K562 (cell line): ENCODE measurements at regions not wholly inside any gene's neighbourhood (a gene's known extent, or its start where the extent isn't known, plus 50 kb on each side); places are given as distances from the start of the nearest gene placed in this dataset.

Experiments used
- ATAC-seq: fragments of 200-7000 bp; cut with Tn5 transposase; 3 replicates; pipeline ENCODE4 v1.9.1; 2020; ENCODE audit warnings: moderate library complexity
- BruUV-seq: library from RNA; stranded (reverse); fragments of 400-500 nt; replicated peaks from 2 replicates; lab custom pipeline; 2021; lab: Mats Ljungman, UMichigan
- CTCF ChIA-PET: fragments of 300-600 bp; formaldehyde crosslinking; extraction: SDS; loops from one replicate; lab custom pipeline; 2021; ENCODE audit warnings: low intra/inter-chr PET ratio; lab: Yijun Ruan, JAX
- POLR2A ChIA-PET: fragments of 300-600, 350-650 bp; sonication (Branson Sonifier 250); formaldehyde crosslinking; extraction: SDS; loops from one replicate; lab custom pipeline; 2021; ENCODE audit warnings: antibody characterized with exemption, inconsistent platforms; lab: Yijun Ruan, JAX
- DNase-seq, 4 experiments: peaks; one replicate each; pipeline versions ENCODE4 v3.0.0 to v3.0.0-alpha.2; 2011 to 2018; ENCODE audit warnings: low spot score in 3 of 4, mixed read lengths in 3 of 4; ENCODE audit errors: extremely low read depth in 1 of 4
- FAIRE-seq: peaks from 2 replicates; lab custom pipeline; 2011; peaks lifted over from hg19 to GRCh38; lab: Jason Lieb, UNC
- H2AFZ ChIP-seq: 2 replicates; pipeline ENCODE4 v1.6.0; 2011; ENCODE audit warnings: low read depth, low read length, control low read depth, inconsistent platforms
- H3K27ac ChIP-seq: fragments of 200-600 bp; 3 replicates; pipeline ENCODE4 v1.8.0; 2011; ENCODE audit warnings: low read depth, mild to moderate bottlenecking, control low read depth, inconsistent platforms, low read length, moderate library complexity, mixed read lengths; ENCODE audit errors: extremely low read depth
- H3K27me3 ChIP-seq, 2 experiments: fragments of 300-600 bp in 1 of 2; 2 replicates in 1 of 2; 3 replicates in 1 of 2; pipeline versions ENCODE4 v1.6.0 to v1.8.0; 2011; ENCODE audit warnings: inconsistent platforms in 2 of 2, low read length in 2 of 2, mild to moderate bottlenecking in 1 of 2, mixed read lengths in 1 of 2, moderate library complexity in 1 of 2; ENCODE audit not compliant: control insufficient read depth in 2 of 2, insufficient read depth in 2 of 2
- H3K36me3 ChIP-seq: fragments of 300-600 bp; 3 replicates; pipeline ENCODE4 v1.8.0; 2011; ENCODE audit warnings: mild to moderate bottlenecking, low read length, inconsistent platforms; ENCODE audit not compliant: control insufficient read depth, insufficient read depth
- H3K4me1 ChIP-seq, 2 experiments: fragments of 200-600 bp in 1 of 2; replicated peaks in 1 of 2; 2 replicates in 1 of 2; 3 replicates in 1 of 2; pipeline versions ENCODE4 v1.5.1 to v1.8.0; 2011; ENCODE audit warnings: inconsistent platforms in 2 of 2, low read length in 2 of 2, mild to moderate bottlenecking in 1 of 2, mixed read lengths in 1 of 2, moderate library complexity in 1 of 2; ENCODE audit not compliant: control insufficient read depth in 2 of 2, insufficient read depth in 2 of 2
- H3K4me2 ChIP-seq: 2 replicates; pipeline ENCODE4 v1.6.1; 2011; ENCODE audit warnings: low read length, control low read depth, inconsistent platforms, mixed read lengths; ENCODE audit not compliant: insufficient read depth
- H3K4me3 ChIP-seq: fragments of 200-600 bp; sonication (generic), shearing (Covaris generic); 2 replicates; pipeline ENCODE4 v1.5.1; 2016; ENCODE audit warnings: control low read depth, inconsistent platforms
- H3K79me2 ChIP-seq: fragments of 200-600 bp; 3 replicates; pipeline ENCODE4 v1.8.0; 2011; ENCODE audit warnings: low read length, inconsistent platforms; ENCODE audit not compliant: control insufficient read depth, insufficient read depth
- H3K9ac ChIP-seq, 2 experiments: 2 replicates each; pipeline versions ENCODE4 v1.6.0 to v1.6.1; 2011; ENCODE audit warnings: low read depth in 2 of 2, low read length in 2 of 2, control low read depth in 1 of 2, inconsistent platforms in 1 of 2, mild to moderate bottlenecking in 1 of 2, mixed read lengths in 1 of 2; ENCODE audit not compliant: insufficient read depth in 1 of 2
- H3K9me1 ChIP-seq: one replicate; pipeline ENCODE4 v1.6.0; 2011; ENCODE audit warnings: inconsistent platforms, mild to moderate bottlenecking, low read length, moderate library complexity; ENCODE audit not compliant: control insufficient read depth, insufficient read depth
- H3K9me3 ChIP-seq: replicated peaks from 2 replicates; pipeline ENCODE4 v1.5.1; 2011; ENCODE audit warnings: low read depth, low read length, inconsistent platforms; ENCODE audit not compliant: control insufficient read depth, insufficient read depth
- H4K20me1 ChIP-seq: replicated peaks from 2 replicates; pipeline ENCODE4 v1.6.1; 2011; ENCODE audit warnings: low read length, inconsistent platforms, mixed read lengths; ENCODE audit not compliant: control insufficient read depth, insufficient read depth
- BACH1 ChIP-seq: fragments of 200-800 bp; sonication (Bioruptor generic); IDR thresholded peaks from 2 replicates; pipeline ENCODE4 v1.6.1; 2016; ENCODE audit warnings: missing genetic modification characterization, missing compliant biosample characterization
- BRD4 ChIP-seq: fragments of 200-600 bp; sonication (generic); IDR thresholded peaks from 2 replicates; pipeline ENCODE4 v1.6.1; 2017; ENCODE audit warnings: inconsistent platforms
- CSDE1 ChIP-seq, 2 experiments: fragments of 450-650 bp; IDR thresholded peaks; 2 replicates each; pipeline ENCODE4 v1.6.1; 2016; ENCODE audit warnings: mild to moderate bottlenecking in 1 of 2
- ID3 ChIP-seq, 2 experiments: fragments of 250-450 bp in 1 of 2; fragments of 450-650 bp in 1 of 2; sonication (Bioruptor Pico) in 1 of 2; IDR thresholded peaks; 2 replicates each; pipeline versions ENCODE4 v1.6.1 to v1.8.0; 2016 to 2021; ENCODE audit warnings: mild to moderate bottlenecking in 2 of 2, moderate library complexity in 2 of 2, missing compliant biosample characterization in 1 of 2, missing genetic modification characterization in 1 of 2
- MECOM ChIP-seq: fragments of 250-450 bp; sonication (Bioruptor Pico); IDR thresholded peaks from 2 replicates; pipeline ENCODE4 v1.8.0; 2022; ENCODE audit warnings: inconsistent platforms
- POLR2B ChIP-seq: fragments of 450-650 bp; IDR thresholded peaks from 2 replicates; pipeline ENCODE4 v1.6.1; 2018; ENCODE audit warnings: low read depth; ENCODE audit not compliant: partially characterized antibody
- RHOXF2B ChIP-seq: fragments of 250-450 bp; sonication (Bioruptor Pico); conservative IDR thresholded peaks from 2 replicates; pipeline ENCODE4 v1.5.1; 2021
- TAF7 ChIP-seq: fragments of 450-650 bp; IDR thresholded peaks from 2 replicates; pipeline ENCODE4 v1.6.1; 2016; ENCODE audit warnings: missing genetic modification characterization, missing compliant biosample characterization
- TFAM ChIP-seq: fragments of 250-450 bp; sonication (Bioruptor Pico); conservative IDR thresholded peaks from 2 replicates; pipeline ENCODE4 v1.5.0; 2021; ENCODE audit warnings: mild to moderate bottlenecking, moderate library complexity
- ZBTB17 ChIP-seq: fragments of 450-650 bp; formaldehyde crosslinking; IDR thresholded peaks from 2 replicates; pipeline ENCODE4 v1.4.0; 2020; ENCODE audit warnings: mild to moderate bottlenecking
- ZNF134 ChIP-seq: fragments of 250-450 bp; sonication (Bioruptor Pico); conservative IDR thresholded peaks from 2 replicates; pipeline ENCODE4 v1.4.0; 2020
- ZNF197 ChIP-seq: fragments of 200-800 bp; sonication (Bioruptor generic); IDR thresholded peaks from 2 replicates; pipeline ENCODE4 v1.6.1; 2016; ENCODE audit warnings: low read depth, missing genetic modification characterization, missing compliant biosample characterization
- ZNF583 ChIP-seq: fragments of 250-450 bp; sonication (Bioruptor Pico); IDR thresholded peaks from 2 replicates; pipeline ENCODE4 v1.4.0; 2020
- WGBS: fragments of 100-300 bp; shearing (Covaris generic); methylation state at CpG from one replicate; pipeline ENCODE4 v1.1.6; 2016; ENCODE audit warnings: low coverage, mixed read lengths; ENCODE audit not compliant: insufficient coverage; ENCODE audit errors: missing lambda C conversion rate; 5-methylcytosine and 5-hydroxymethylcytosine counted together
- in situ Hi-C: fragments of 300-500 bp; cut with MboI; formaldehyde crosslinking; loops from 4 replicates; pipeline ENCODE4 v1.15.0; 2018; ENCODE audit warnings: inconsistent platforms, mixed read lengths
- intact Hi-C: fragments of 100-400 bp; cut with micrococcal nuclease; formaldehyde crosslinking; loops from 2 replicates; pipeline ENCODE4 v1.14.2; 2022
- TF ChIP-seq, protein P1 (sequence below): fragments of 250-450 bp; sonication (Bioruptor Pico); IDR thresholded peaks from 2 replicates; pipeline ENCODE4 v1.5.1; 2021; ENCODE audit warnings: mild to moderate bottlenecking
- TF ChIP-seq, protein P2 (sequence below): sonication (generic); formaldehyde crosslinking; IDR thresholded peaks from 2 replicates; pipeline ENCODE4 v1.8.0; 2022; ENCODE audit warnings: missing genetic modification reagents, mild to moderate bottlenecking, borderline replicate concordance

DNA sequence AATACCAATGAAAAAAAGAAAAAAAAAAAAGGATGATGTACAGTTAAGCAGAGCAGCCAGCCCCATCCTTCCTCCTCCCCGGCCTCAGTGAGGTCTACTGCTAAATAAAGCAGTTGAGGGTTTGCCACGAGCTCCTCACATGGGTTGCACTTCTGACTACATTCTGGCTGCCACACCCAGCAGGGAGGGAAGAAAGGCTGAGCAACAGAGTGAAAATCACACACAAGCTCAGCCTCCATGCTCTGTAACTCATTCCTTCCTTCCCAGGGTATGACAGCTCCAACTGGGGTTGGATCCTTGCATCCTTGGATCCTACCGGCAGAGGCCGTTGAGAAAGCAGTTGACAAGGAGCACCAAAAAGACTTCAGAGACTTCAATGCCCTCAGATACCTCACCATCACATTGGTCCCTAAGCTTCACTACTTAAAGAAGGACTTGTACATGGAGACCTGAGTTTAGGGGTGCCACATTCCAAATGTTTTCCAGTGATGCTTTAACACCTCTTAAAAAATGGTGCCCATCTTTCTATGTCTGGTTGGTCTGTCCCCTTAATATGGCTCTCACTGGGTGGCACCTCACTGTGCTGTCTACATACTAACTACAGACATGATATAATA is 52.9 kb upstream of the PIK3CG start (continued):
- TF ChIP-seq TFAM (no peak), RHOXF2B (CRISPR knock-in tag) (peak; percentile 18; the same call in 1 of the 2 replicates), BACH1 (tag) (peak; percentile 28)
- TF ChIP-seq, all 486 proteins: peak for 59

GRCh38 chr7:106813705-106814305 is 51.3 kb upstream of the PIK3CG start:
- no TSS peak for BruUV-seq
- no peaks in the 10 kb centered on the region for H4K20me1 ChIP-seq
- H3K9me1 ChIP-seq, result no peaks in the 10 kb centered on the region
- H3K27me3 ChIP-seq, result no peaks in the 10 kb centered on the region
- peak in 1 of 4 experiments; percentile 38 for DNase-seq
- H3K27ac ChIP-seq, result peak overlapping the region; percentile 14; the same call in 1 of the 3 replicates
- H2AFZ ChIP-seq, result peak overlapping the region; percentile 73
- H3K36me3 ChIP-seq, result no peaks in the 10 kb centered on the region
- POLR2A ChIA-PET, result interaction anchor here (0.7 to 3.2 kb wide), 3 partner anchors 12 to 267 kb away, joined by 3 to 11 read pairs (median 3); no protein-coding TSS in a partner anchor
- peak overlapping the region; percentile 51; the same call in 1 of the 2 replicates for H3K4me2 ChIP-seq
- 5% methylated on average over 6 of the region's 6 CpGs for WGBS
- no peaks in the 10 kb centered on the region for H3K9me3 ChIP-seq
- peak; percentile 61 for ATAC-seq
- in situ Hi-C loops, result no loop called here
- intact Hi-C loops, result loop anchor here (2.0 kb wide), 1 partner anchor 51 kb away; the partner anchor contains the start of gene PIK3CG
- peaks cover 0 to 39% of the 10 kb centered on the region in 2 experiments; a peak in 4 of 5 replicates for H3K4me1 ChIP-seq
- no peaks in the 10 kb centered on the region for H3K79me2 ChIP-seq
- CTCF ChIA-PET, result no interaction called here
- H3K9ac ChIP-seq, result peak overlapping the region in 1 of 2 experiments; percentile 23; a peak in 1 of 4 replicates
- no peak overlapping the region for H3K4me3 ChIP-seq
- FAIRE-seq, result no peak
- TF ChIP-seq CSDE1 (IDR thresholded peaks at IDR 0.05) (no peak), ID3 (CRISPR knock-in tag; IDR thresholded peaks at IDR 0.05) (no peak), ID3 (tag; IDR thresholded peaks at IDR 0.05) (peak; percentile 57; the same call in 1 of the 2 replicates), ZNF197 (CRISPR knock-in tag) (peak; percentile 94; the same call in 1 of the 2 replicates), ZNF134 (CRISPR knock-in tag) (peak; percentile 88), ZNF583 (CRISPR knock-in tag) (peak; percentile 65; the same call in 1 of the 2 replicates), TAF7 (tag) (peak; percentile 62), POLR2B (peak; percentile 70), ZBTB17 (CRISPR knock-in tag) (peak; percentile 80; the same call in 1 of the 2 replicates), MECOM (CRISPR knock-in tag) (peak; percentile 63), RHOXF2B (CRISPR knock-in tag) (0 out of 2 replicates have a peak, but pooled peaks have one; percentile 9), BRD4 (peak; percentile 64)
- TF ChIP-seq, protein P1, sequence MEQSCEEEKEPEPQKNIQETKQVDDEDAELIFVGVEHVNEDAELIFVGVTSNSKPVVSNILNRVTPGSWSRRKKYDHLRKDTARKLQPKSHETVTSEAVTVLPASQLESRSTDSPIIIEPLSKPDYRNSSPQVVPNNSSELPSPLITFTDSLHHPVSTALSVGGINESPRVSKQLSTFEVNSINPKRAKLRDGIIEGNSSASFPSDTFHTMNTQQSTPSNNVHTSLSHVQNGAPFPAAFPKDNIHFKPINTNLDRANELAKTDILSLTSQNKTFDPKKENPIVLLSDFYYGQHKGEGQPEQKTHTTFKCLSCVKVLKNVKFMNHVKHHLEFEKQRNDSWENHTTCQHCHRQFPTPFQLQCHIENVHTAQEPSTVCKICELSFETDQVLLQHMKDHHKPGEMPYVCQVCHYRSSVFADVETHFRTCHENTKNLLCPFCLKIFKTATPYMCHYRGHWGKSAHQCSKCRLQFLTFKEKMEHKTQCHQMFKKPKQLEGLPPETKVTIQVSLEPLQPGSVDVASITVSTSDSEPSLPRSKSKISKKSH (CRISPR knock-in tag), result no peak
- TF ChIP-seq, protein P2, sequence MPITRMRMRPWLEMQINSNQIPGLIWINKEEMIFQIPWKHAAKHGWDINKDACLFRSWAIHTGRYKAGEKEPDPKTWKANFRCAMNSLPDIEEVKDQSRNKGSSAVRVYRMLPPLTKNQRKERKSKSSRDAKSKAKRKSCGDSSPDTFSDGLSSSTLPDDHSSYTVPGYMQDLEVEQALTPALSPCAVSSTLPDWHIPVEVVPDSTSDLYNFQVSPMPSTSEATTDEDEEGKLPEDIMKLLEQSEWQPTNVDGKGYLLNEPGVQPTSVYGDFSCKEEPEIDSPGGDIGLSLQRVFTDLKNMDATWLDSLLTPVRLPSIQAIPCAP (CRISPR knock-in tag), result no peak
